Epithelial cell of esophagus (primary cell): ENCODE measurements at regions not wholly inside any gene's neighbourhood (a gene's known extent, or its start where the extent isn't known, plus 50 kb on each side); places are given as distances from the start of the nearest gene placed in this dataset.

Experiments used
- DNase-seq: peaks from one replicate; pipeline ENCODE4 v3.0.0; 2010; ENCODE audit warnings: low read depth
- H3K4me3 ChIP-seq: 2 replicates; pipeline ENCODE4 v1.5.1; 2011; ENCODE audit warnings: mild to moderate bottlenecking, low read length, control low read depth
- TF ChIP-seq, protein P1 (sequence below): IDR thresholded peaks from 2 replicates; pipeline ENCODE4 v1.5.1; 2011; ENCODE audit warnings: low read depth, mild to moderate bottlenecking, low read length, control low read depth, inconsistent platforms; ENCODE audit not compliant: insufficient read depth; ENCODE audit errors: missing control alignments

DNA sequence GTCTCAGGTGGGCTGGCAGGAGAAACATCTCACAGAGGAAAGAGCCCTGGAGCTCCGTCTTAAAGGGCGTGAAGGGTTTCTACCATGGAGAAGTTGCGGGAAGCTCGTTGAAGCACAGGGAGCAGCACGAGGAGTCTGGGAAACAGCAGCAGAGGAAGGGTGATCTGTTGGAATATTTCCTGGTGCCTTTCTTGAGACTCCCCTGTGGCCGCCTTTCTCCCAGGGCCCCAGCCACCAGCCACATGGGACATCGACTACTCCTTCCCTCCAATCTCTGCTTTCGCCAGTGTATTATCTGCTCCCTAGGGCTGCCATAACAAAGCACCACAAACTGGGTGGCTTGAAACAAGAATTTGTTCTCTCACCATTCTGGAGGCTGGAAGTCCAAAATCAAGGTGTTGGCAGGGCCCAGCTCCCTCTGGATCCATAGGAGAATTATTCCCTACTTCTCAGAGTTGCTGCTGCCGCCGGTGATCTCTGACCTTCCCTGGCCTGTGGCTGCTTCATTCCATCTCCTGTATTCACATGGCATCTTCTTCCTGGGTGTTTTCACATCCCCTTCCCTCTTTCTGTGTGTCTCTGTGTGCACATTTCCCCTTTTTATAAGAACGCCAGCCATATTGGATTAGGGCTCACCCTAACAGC, 152.8 kb upstream of the GSC start:
- TF ChIP-seq, protein P1, sequence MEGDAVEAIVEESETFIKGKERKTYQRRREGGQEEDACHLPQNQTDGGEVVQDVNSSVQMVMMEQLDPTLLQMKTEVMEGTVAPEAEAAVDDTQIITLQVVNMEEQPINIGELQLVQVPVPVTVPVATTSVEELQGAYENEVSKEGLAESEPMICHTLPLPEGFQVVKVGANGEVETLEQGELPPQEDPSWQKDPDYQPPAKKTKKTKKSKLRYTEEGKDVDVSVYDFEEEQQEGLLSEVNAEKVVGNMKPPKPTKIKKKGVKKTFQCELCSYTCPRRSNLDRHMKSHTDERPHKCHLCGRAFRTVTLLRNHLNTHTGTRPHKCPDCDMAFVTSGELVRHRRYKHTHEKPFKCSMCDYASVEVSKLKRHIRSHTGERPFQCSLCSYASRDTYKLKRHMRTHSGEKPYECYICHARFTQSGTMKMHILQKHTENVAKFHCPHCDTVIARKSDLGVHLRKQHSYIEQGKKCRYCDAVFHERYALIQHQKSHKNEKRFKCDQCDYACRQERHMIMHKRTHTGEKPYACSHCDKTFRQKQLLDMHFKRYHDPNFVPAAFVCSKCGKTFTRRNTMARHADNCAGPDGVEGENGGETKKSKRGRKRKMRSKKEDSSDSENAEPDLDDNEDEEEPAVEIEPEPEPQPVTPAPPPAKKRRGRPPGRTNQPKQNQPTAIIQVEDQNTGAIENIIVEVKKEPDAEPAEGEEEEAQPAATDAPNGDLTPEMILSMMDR = no peak
- DNase-seq = no peak
- no peak overlapping the region for H3K4me3 ChIP-seq

- DNase-seq = no peak
- TF ChIP-seq, protein P1 = no peak
These were observed 152.1 kb upstream of the GSC start for GRCh38 chr14:94921882-94922585.

GRCh38 chr14:94921456-94921855, 151.5 kb upstream of the GSC start:
- TF ChIP-seq, protein P1 = no peak
- no peak for DNase-seq
- H3K4me3 ChIP-seq = no peak overlapping the region

More at GRCh38 chr14:94921882-94922585, 152.1 kb upstream of the GSC start:
- no peak overlapping the region for H3K4me3 ChIP-seq

DNA sequence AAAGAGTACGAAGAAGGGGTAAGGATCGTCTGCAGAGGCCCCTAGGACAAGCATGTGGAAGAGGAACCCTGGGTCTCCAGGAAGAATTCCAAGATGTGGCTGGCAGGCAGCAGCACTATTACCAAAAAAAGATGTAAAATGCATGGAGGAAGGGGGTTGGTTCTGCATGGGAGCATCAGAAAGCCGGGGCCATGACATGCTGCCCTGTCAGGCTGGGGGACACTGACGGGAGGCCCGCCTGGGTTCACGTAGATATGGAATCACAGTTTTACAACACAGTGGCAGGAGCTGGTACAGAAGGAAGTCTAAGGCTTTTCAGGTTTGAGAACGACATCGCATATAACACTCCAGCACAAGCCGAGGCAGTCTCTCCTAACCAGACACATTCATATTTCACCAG, 150.0 kb upstream of the GSC start:
- no peak overlapping the region for H3K4me3 ChIP-seq
- DNase-seq = no peak
- TF ChIP-seq, protein P1 = no peak

GRCh38 chr14:94918896-94919295, 149.0 kb upstream of the GSC start:
- DNase-seq = peak; percentile 16
- TF ChIP-seq, protein P1 = no peak
- no peak overlapping the region for H3K4me3 ChIP-seq

DNA sequence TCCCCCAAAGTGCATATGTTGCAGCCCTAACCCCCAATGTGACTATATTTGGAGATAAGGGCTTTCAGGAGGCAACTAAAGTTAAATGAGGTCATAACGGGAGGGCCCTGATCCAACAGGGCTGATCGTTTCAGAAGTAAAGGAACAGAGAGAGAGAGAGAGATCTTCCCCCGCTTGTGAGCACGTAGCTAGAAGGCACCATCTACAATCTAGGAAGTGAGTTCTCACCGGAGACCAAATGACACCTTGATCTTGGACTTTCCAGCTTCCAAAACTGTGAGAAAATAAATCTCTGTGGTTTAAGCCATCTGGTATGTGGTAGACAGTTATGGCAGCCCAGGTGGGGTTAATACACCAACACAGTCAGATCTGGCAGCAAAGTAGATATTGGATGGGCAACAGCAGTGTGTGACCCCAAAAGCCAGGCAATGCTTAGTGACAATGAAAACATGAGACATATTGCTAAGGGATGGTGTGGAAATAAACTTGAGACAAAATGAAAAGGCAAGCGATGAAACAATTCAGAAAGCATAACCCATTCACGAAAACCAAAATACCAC, 147.2 kb upstream of the GSC start:
- TF ChIP-seq, protein P1 = no peak
- H3K4me3 ChIP-seq = no peak overlapping the region
- no peak for DNase-seq
